ENCODE measurements at regions not wholly inside any gene's neighbourhood (a gene's known extent, or its start where the extent isn't known, plus 50 kb on each side); places are given as distances from the start of the nearest gene placed in this dataset.

GRCh38 chr11:109946322-109946846, 146.8 kb upstream of the ZC3H12C start:
- peak; percentile 71 for DNase-seq
- no peak overlapping the region for H3K27ac Mint-ChIP-seq
- no peaks in the 10 kb centered on the region for H3K36me3 Mint-ChIP-seq (ENCODE audit: low read depth)
- peak overlapping the region; percentile 67 for H3K4me3 Mint-ChIP-seq
- no peaks in the 10 kb centered on the region for H3K27me3 Mint-ChIP-seq (ENCODE audit: low read depth, poor library complexity)
- H3K4me1 Mint-ChIP-seq: no peaks in the 10 kb centered on the region
- H3K9me3 Mint-ChIP-seq: peaks cover 22% of the 10 kb centered on the region
- peak; percentile 82 for TF ChIP-seq CTCF (IDR thresholded peaks at IDR 0.05)

- H3K27me3 Mint-ChIP-seq (ENCODE audit: low read depth, poor library complexity): peaks cover 6% of the 10 kb centered on the region
- no peak overlapping the region for H3K27ac Mint-ChIP-seq
- no peak for DNase-seq
- H3K9me3 Mint-ChIP-seq: peaks cover 17% of the 10 kb centered on the region
- no peak for TF ChIP-seq CTCF (IDR thresholded peaks at IDR 0.05)
- no peak overlapping the region for H3K4me3 Mint-ChIP-seq
- H3K36me3 Mint-ChIP-seq (ENCODE audit: low read depth): no peaks in the 10 kb centered on the region
- no peaks in the 10 kb centered on the region for H3K4me1 Mint-ChIP-seq
These were observed 138.7 kb upstream of the ZC3H12C start for GRCh38 chr11:109954534-109954933.

- no peak for DNase-seq
- Mint-ChIP-seq H3K36me3 (ENCODE audit: low read depth) (no peaks in the 10 kb centered on the region), H3K9me3 (peaks cover 3% of the 10 kb centered on the region), H3K27ac (no peak overlapping the region), H3K4me3 (no peak overlapping the region), H3K4me1 (no peaks in the 10 kb centered on the region), H3K27me3 (ENCODE audit: low read depth, poor library complexity) (peaks cover 6% of the 10 kb centered on the region)
- TF ChIP-seq CTCF (IDR thresholded peaks at IDR 0.05): no peak
These were observed 136.9 kb upstream of the ZC3H12C start for GRCh38 chr11:109956124-109956793.

GRCh38 chr11:109957000-109957399, 136.2 kb upstream of the ZC3H12C start:
- H3K9me3 Mint-ChIP-seq: peaks cover 3% of the 10 kb centered on the region
- no peak for TF ChIP-seq CTCF (IDR thresholded peaks at IDR 0.05)

GRCh38 chr11:109957601-109958000, 135.6 kb upstream of the ZC3H12C start:
- DNase-seq: no peak
- peaks cover 3% of the 10 kb centered on the region for H3K9me3 Mint-ChIP-seq
- TF ChIP-seq CTCF (IDR thresholded peaks at IDR 0.05): no peak

More at GRCh38 chr11:109957000-109957399, 136.2 kb upstream of the ZC3H12C start:
- peaks cover 6% of the 10 kb centered on the region for H3K27me3 Mint-ChIP-seq (ENCODE audit: low read depth, poor library complexity)
- no peak overlapping the region for H3K27ac Mint-ChIP-seq
- no peaks in the 10 kb centered on the region for H3K36me3 Mint-ChIP-seq (ENCODE audit: low read depth)
- no peak overlapping the region for H3K4me3 Mint-ChIP-seq
- H3K4me1 Mint-ChIP-seq: no peaks in the 10 kb centered on the region
- DNase-seq: no peak

More at GRCh38 chr11:109957601-109958000, 135.6 kb upstream of the ZC3H12C start:
- Mint-ChIP-seq H3K36me3 (ENCODE audit: low read depth) (no peaks in the 10 kb centered on the region), H3K27me3 (ENCODE audit: low read depth, poor library complexity) (peaks cover 6% of the 10 kb centered on the region), H3K4me1 (no peaks in the 10 kb centered on the region), H3K4me3 (no peak overlapping the region), H3K27ac (no peak overlapping the region)
